ENCODE measurements at regions not wholly inside any gene's neighbourhood (a gene's known extent, or its start where the extent isn't known, plus 50 kb on each side); places are given as distances from the start of the nearest gene placed in this dataset.

- no peak for DNase-seq (ENCODE audit: low read depth)
- TF ChIP-seq, protein P1, sequence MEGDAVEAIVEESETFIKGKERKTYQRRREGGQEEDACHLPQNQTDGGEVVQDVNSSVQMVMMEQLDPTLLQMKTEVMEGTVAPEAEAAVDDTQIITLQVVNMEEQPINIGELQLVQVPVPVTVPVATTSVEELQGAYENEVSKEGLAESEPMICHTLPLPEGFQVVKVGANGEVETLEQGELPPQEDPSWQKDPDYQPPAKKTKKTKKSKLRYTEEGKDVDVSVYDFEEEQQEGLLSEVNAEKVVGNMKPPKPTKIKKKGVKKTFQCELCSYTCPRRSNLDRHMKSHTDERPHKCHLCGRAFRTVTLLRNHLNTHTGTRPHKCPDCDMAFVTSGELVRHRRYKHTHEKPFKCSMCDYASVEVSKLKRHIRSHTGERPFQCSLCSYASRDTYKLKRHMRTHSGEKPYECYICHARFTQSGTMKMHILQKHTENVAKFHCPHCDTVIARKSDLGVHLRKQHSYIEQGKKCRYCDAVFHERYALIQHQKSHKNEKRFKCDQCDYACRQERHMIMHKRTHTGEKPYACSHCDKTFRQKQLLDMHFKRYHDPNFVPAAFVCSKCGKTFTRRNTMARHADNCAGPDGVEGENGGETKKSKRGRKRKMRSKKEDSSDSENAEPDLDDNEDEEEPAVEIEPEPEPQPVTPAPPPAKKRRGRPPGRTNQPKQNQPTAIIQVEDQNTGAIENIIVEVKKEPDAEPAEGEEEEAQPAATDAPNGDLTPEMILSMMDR (IDR thresholded peaks at IDR 0.05; ENCODE audit: low read depth, low read length, missing control alignments), result no peak
- in situ Hi-C loops (cut with HindIII; ENCODE audit: low sequenced_read_pairs), result no loop called here
- no peak overlapping the region for H3K4me3 ChIP-seq (ENCODE audit: low read depth, low read length)
Measured at GRCh38 chr4:179292468-179292867, 1850.2 kb upstream of the AGA start.

- no peak overlapping the region for H3K4me3 ChIP-seq (ENCODE audit: low read depth, low read length)
- in situ Hi-C loops (cut with HindIII; ENCODE audit: low sequenced_read_pairs), result no loop called here
- peak; percentile 1 for DNase-seq (ENCODE audit: low read depth)
- TF ChIP-seq, protein P1 (IDR thresholded peaks at IDR 0.05; ENCODE audit: low read depth, low read length, missing control alignments), result peak; percentile 62
Measured at GRCh38 chr4:179307297-179308136, 1865.3 kb upstream of the AGA start.

DNA sequence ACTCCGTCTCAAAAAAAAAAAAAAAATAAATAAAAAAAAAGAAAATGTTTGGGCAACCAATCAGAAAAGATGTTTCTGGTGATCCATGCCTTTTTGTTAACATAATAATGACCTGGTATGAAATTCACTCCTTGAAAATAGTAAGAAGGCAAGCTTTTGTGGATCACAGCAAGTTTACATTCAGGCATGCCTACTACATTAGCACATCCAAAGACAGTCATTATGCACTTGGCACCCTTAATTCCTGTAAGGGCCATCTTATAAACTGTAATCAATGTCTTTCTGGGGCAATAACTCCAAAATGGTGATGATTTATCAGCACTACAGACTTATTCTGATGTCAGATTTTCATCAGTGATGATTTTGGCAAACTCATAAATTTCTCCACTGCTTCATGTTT lies 1871.6 kb upstream of the AGA start:
- no peak for DNase-seq (ENCODE audit: low read depth)
- in situ Hi-C loops (cut with HindIII; ENCODE audit: low sequenced_read_pairs), result no loop called here
- TF ChIP-seq, protein P1 (IDR thresholded peaks at IDR 0.05; ENCODE audit: low read depth, low read length, missing control alignments), result no peak
- no peak overlapping the region for H3K4me3 ChIP-seq (ENCODE audit: low read depth, low read length)

DNA sequence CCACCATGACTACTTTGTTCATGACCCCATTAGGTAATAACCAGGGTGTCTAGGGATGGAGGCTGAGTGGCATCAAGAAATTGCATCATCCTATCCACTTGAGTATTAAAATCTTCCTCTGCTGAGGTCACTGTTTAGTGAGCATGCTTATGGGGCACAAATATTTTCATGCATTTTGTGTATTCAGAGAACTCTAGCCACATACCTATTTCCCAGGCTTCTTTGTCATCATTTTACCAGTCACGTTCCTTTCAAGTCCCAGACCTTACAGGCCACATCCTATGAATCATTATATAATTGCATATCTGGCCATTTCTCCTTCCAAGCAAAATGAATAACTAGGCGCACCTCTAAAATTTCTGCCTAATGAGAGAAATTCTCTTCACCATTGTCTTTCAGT lies 1882.9 kb upstream of the AGA start:
- DNase-seq (ENCODE audit: low read depth), result peak; percentile 0
- in situ Hi-C loops (cut with HindIII; ENCODE audit: low sequenced_read_pairs), result no loop called here
- TF ChIP-seq, protein P1 (IDR thresholded peaks at IDR 0.05; ENCODE audit: low read depth, low read length, missing control alignments), result no peak
- H3K4me3 ChIP-seq (ENCODE audit: low read depth, low read length), result no peak overlapping the region

GRCh38 chr4:179328627-179329026 lies 1886.4 kb upstream of the AGA start:
- in situ Hi-C loops (cut with HindIII; ENCODE audit: low sequenced_read_pairs), result no loop called here
- TF ChIP-seq, protein P1 (IDR thresholded peaks at IDR 0.05; ENCODE audit: low read depth, low read length, missing control alignments), result no peak
- no peak for DNase-seq (ENCODE audit: low read depth)
- H3K4me3 ChIP-seq (ENCODE audit: low read depth, low read length), result no peak overlapping the region

GRCh38 chr4:179331362-179331761 lies 1889.1 kb upstream of the AGA start:
- H3K4me3 ChIP-seq (ENCODE audit: low read depth, low read length), result no peak overlapping the region
- in situ Hi-C loops (cut with HindIII; ENCODE audit: low sequenced_read_pairs), result no loop called here
- TF ChIP-seq, protein P1 (IDR thresholded peaks at IDR 0.05; ENCODE audit: low read depth, low read length, missing control alignments), result no peak
- DNase-seq (ENCODE audit: low read depth), result no peak

Measured in astrocyte of the cerebellum (primary cell).